ENCODE measurements at regions not wholly inside any gene's neighbourhood (a gene's known extent, or its start where the extent isn't known, plus 50 kb on each side); places are given as distances from the start of the nearest gene placed in this dataset.
A peak's percentile ranks its signal among the peaks of the same experiment; 100 is the strongest.

DNA sequence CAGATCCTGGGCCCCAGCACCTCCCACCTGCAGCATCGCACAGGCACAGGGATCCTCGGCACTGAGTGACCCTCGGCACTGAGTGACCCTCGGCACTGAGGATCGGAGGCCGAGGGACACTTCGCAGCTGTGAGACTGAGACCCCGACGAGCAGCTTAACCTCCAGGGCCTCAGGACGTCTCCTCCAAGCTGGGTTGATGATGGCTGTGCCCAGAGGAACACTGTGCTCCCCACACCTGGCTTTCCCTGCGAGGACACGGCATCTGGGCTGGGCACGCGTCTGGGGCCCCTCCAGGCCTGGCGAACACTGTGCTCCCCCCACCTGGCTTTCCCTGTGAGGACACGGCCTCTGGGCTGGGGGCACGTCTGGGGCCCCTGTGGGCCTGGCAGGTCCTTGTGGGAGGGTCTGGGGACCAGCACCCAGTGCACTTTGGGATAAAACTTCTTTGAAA, 158.3 kb upstream of the PPP2R2D start:
- no peak overlapping the region for H3K4me3 ChIP-seq (ENCODE audit: low read length)
- H3K4me1 Mint-ChIP-seq (ENCODE audit: low read depth), result no peaks in the 10 kb centered on the region
- TF ChIP-seq, protein P1, sequence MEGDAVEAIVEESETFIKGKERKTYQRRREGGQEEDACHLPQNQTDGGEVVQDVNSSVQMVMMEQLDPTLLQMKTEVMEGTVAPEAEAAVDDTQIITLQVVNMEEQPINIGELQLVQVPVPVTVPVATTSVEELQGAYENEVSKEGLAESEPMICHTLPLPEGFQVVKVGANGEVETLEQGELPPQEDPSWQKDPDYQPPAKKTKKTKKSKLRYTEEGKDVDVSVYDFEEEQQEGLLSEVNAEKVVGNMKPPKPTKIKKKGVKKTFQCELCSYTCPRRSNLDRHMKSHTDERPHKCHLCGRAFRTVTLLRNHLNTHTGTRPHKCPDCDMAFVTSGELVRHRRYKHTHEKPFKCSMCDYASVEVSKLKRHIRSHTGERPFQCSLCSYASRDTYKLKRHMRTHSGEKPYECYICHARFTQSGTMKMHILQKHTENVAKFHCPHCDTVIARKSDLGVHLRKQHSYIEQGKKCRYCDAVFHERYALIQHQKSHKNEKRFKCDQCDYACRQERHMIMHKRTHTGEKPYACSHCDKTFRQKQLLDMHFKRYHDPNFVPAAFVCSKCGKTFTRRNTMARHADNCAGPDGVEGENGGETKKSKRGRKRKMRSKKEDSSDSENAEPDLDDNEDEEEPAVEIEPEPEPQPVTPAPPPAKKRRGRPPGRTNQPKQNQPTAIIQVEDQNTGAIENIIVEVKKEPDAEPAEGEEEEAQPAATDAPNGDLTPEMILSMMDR (IDR thresholded peaks at IDR 0.05), result no peak
- no peaks in the 10 kb centered on the region for H3K36me3 Mint-ChIP-seq (ENCODE audit: low read depth)
- ATAC-seq (ENCODE audit: poor library complexity) (no peak), DNase-seq (peak in 1 of 14 experiments; percentile 12)
- peaks cover 0 to 37% of the 10 kb centered on the region in 2 experiments for H3K9me3 ChIP-seq (ENCODE audit: control insufficient read depth in 1 of 2, insufficient read depth in 1 of 2, low read length in 2 of 2)
- intact Hi-C loops (cut with DNase I, micrococcal nuclease), result no loop called here
- no peaks in the 10 kb centered on the region for H3K36me3 ChIP-seq (ENCODE audit: insufficient read depth, low read length)
- no peak overlapping the region for H3K27ac Mint-ChIP-seq
- CTCF ChIA-PET, result no interaction called here
- H3K27me3 ChIP-seq (ENCODE audit: control insufficient read depth in 1 of 2, insufficient read depth in 2 of 2, low read length in 2 of 2), result peaks cover 12 to 13% of the 10 kb centered on the region in 2 experiments
- POLR2A ChIA-PET, result no interaction called here
- H3K27me3 Mint-ChIP-seq, result peaks cover 54% of the 10 kb centered on the region
- H3K4me3 Mint-ChIP-seq, result no peak overlapping the region
- H3K4me1 ChIP-seq (ENCODE audit: insufficient read depth, low read length), result peaks cover 3% of the 10 kb centered on the region
- H3K9me3 Mint-ChIP-seq, result no peaks in the 10 kb centered on the region
- H3K27ac ChIP-seq (ENCODE audit: low read depth in 1 of 2, low read length in 2 of 2), result no peak overlapping the region

DNA sequence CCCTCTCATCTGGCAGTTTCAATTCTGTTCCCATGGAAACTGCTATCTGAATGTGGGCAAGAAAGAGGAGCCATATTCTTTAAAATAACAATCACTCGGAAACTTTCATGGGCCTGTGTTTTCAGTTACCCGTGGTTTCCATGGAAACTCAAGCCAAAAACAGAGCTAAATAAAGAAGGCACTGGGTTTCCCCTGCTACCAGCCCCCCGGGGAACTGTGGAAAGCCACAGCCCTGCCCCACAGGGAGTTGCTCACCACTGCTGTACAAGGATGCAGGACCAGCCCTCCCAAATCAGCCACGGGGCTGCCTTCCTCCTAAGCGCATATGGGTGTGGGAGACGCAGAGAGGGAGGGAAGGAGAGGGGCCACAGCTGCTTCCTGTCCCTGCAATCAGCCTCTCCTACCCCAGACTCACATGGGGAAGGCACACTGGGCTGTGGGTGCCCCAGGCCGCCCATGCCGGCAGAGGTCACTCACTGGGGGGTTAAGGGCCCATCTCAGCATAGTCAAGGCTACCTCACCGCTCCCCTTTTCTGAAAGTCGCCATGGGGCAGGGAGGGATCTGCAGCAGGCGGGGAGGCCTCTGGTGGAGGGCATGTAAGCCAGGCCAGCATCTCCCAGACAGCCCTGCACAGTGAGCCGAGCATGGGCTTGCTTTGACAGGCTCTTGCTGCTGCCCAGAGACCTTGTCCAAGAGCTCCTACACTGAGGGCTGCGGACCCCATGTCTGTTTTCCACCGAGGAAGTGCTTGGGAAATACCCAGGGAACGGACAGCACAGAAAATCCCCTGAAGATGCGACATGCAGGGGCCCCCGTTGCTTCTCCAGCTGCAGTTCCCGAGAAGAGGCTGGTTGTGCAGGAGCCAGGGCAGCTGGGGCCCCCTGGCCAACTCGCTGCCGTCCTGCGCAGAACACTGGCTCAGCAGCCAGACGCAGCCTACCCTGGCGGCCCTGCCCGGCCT, 157.3 kb upstream of the PPP2R2D start:
- intact Hi-C loops (cut with DNase I, micrococcal nuclease), result no loop called here
- H3K9me3 ChIP-seq (ENCODE audit: control insufficient read depth in 1 of 2, insufficient read depth in 1 of 2, low read length in 2 of 2), result peaks cover 0 to 30% of the 10 kb centered on the region in 2 experiments
- H3K36me3 ChIP-seq (ENCODE audit: insufficient read depth, low read length), result no peaks in the 10 kb centered on the region
- no peak overlapping the region for H3K4me3 Mint-ChIP-seq
- POLR2A ChIA-PET, result no interaction called here
- H3K9me3 Mint-ChIP-seq, result no peaks in the 10 kb centered on the region
- CTCF ChIA-PET, result no interaction called here
- no peak overlapping the region for H3K4me3 ChIP-seq (ENCODE audit: low read length)
- H3K27me3 ChIP-seq (ENCODE audit: control insufficient read depth in 1 of 2, insufficient read depth in 2 of 2, low read length in 2 of 2), result peaks cover 12 to 13% of the 10 kb centered on the region in 2 experiments
- DNase-seq (peak in 1 of 14 experiments; percentile 20), ATAC-seq (ENCODE audit: poor library complexity) (no peak)
- no peak overlapping the region for H3K27ac ChIP-seq (ENCODE audit: low read depth in 1 of 2, low read length in 2 of 2)
- no peaks in the 10 kb centered on the region for H3K4me1 Mint-ChIP-seq (ENCODE audit: low read depth)
- H3K4me1 ChIP-seq (ENCODE audit: insufficient read depth, low read length), result peaks cover 3% of the 10 kb centered on the region
- H3K27ac Mint-ChIP-seq, result no peak overlapping the region
- no peaks in the 10 kb centered on the region for H3K36me3 Mint-ChIP-seq (ENCODE audit: low read depth)
- TF ChIP-seq, protein P1 (IDR thresholded peaks at IDR 0.05), result no peak
- H3K27me3 Mint-ChIP-seq, result peaks cover 53% of the 10 kb centered on the region

DNA sequence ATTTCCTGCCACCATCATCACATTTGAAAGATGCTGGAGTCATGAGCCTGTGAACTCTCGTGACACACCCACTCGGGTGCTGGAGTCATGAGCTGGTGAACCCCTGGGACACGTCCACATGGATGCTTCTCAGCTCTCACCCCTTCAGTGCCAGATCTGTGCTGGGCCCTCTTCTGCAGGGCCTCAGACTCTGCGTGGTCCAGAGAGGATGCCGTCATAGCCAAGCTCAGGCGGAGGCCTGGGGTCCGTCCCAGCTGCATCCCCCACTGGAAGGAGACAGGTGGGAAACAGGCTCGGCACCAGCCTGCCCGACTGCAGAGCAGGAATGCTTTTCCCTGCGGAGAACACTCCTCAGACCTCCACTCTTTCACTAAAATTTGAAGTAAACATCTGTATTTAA, 156.5 kb upstream of the PPP2R2D start:
- Mint-ChIP-seq H3K36me3 (ENCODE audit: low read depth) (no peaks in the 10 kb centered on the region), H3K4me1 (ENCODE audit: low read depth) (no peaks in the 10 kb centered on the region)

More for the DNA sequence above, 156.5 kb upstream of the PPP2R2D start:
- Mint-ChIP-seq H3K27ac (no peak overlapping the region), H3K4me3 (no peak overlapping the region), H3K27me3 (peaks cover 51% of the 10 kb centered on the region), H3K9me3 (no peaks in the 10 kb centered on the region)
- DNase-seq (no peak), ATAC-seq (ENCODE audit: poor library complexity) (no peak)
- Histone ChIP-seq H3K9me3 (ENCODE audit: control insufficient read depth in 1 of 2, insufficient read depth in 1 of 2, low read length in 2 of 2) (peaks cover 0 to 30% of the 10 kb centered on the region in 2 experiments), H3K27ac (ENCODE audit: low read depth in 1 of 2, low read length in 2 of 2) (no peak overlapping the region), H3K4me1 (ENCODE audit: insufficient read depth, low read length) (peaks cover 3% of the 10 kb centered on the region), H3K4me3 (ENCODE audit: low read length) (no peak overlapping the region), H3K27me3 (ENCODE audit: control insufficient read depth in 1 of 2, insufficient read depth in 2 of 2, low read length in 2 of 2) (peaks cover 12 to 15% of the 10 kb centered on the region in 2 experiments), H3K36me3 (ENCODE audit: insufficient read depth, low read length) (no peaks in the 10 kb centered on the region)
- ChIA-PET POLR2A (no interaction called here), CTCF (no interaction called here)
- TF ChIP-seq, protein P1 (IDR thresholded peaks at IDR 0.05), result no peak
- intact Hi-C loops (cut with DNase I, micrococcal nuclease), result no loop called here
